IMR-90 (cell line): ENCODE measurements at regions not wholly inside any gene's neighbourhood (a gene's known extent, or its start where the extent isn't known, plus 50 kb on each side); places are given as distances from the start of the nearest gene placed in this dataset.

Experiments used
- ATAC-seq: fragments of 200-7000 bp; cut with Tn5 transposase; 2 replicates; pipeline ENCODE4 v1.9.1; 2020; ENCODE audit warnings: low read depth, mild to moderate bottlenecking, moderate library complexity
- BruUV-seq: library from RNA; stranded (reverse); fragments of 400-500 nt; replicated peaks from 2 replicates; lab custom pipeline; 2021; lab: Mats Ljungman, UMichigan
- CTCF ChIA-PET: fragments of 300-600 bp; formaldehyde crosslinking; extraction: SDS; loops from one replicate; lab custom pipeline; 2021; ENCODE audit warnings: antibody characterized with exemption; lab: Yijun Ruan, JAX
- POLR2A ChIA-PET: fragments of 300-600 bp; sonication (Branson Sonifier 250); formaldehyde crosslinking; loops from one replicate; lab custom pipeline; 2022; ENCODE audit warnings: antibody characterized with exemption; ENCODE audit not compliant: unreplicated experiment; lab: Charles Lee
- DNase-seq: peaks from one replicate; pipeline ENCODE4 v3.0.0; 2013
- H2AFZ ChIP-seq: replicated peaks from 2 replicates; pipeline ENCODE3; 2013; ENCODE audit warnings: low read length, mild to moderate bottlenecking; ENCODE audit not compliant: poor library complexity
- H2AK5ac ChIP-seq: 2 replicates; pipeline ENCODE4 v1.6.1; 2013; ENCODE audit warnings: low read depth, low read length, inconsistent platforms
- H2AK9ac ChIP-seq: replicated peaks from 2 replicates; pipeline ENCODE3; 2013; ENCODE audit warnings: mild to moderate bottlenecking, low read depth, low read length, moderate library complexity; ENCODE audit not compliant: poor library complexity
- H2BK120ac ChIP-seq: 2 replicates; pipeline ENCODE4 v1.6.1; 2013; ENCODE audit warnings: low read depth, low read length, inconsistent platforms
- H2BK15ac ChIP-seq: 3 replicates; pipeline ENCODE4 v1.6.1; 2013; ENCODE audit warnings: low read depth, low read length, inconsistent platforms
- H2BK20ac ChIP-seq: 2 replicates; pipeline ENCODE4 v1.6.1; 2013; ENCODE audit warnings: low read depth, mild to moderate bottlenecking, inconsistent platforms, low read length, moderate library complexity
- H2BK5ac ChIP-seq: 2 replicates; pipeline ENCODE4 v1.6.1; 2013; ENCODE audit warnings: mild to moderate bottlenecking, low read depth, low read length, inconsistent platforms; ENCODE audit not compliant: poor library complexity, severe bottlenecking
- H3K14ac ChIP-seq: replicated peaks from 2 replicates; pipeline ENCODE4 v1.6.1; 2013; ENCODE audit warnings: low read depth, low read length, inconsistent platforms
- H3K18ac ChIP-seq: 2 replicates; pipeline ENCODE4 v1.6.1; 2013; ENCODE audit warnings: low read depth, low read length, control low read depth
- H3K23ac ChIP-seq: 2 replicates; pipeline ENCODE4 v1.6.1; 2013; ENCODE audit warnings: low read depth, low read length, inconsistent platforms
- H3K27ac ChIP-seq: 2 replicates; pipeline ENCODE4 v1.5.1; 2013; ENCODE audit warnings: mild to moderate bottlenecking, control low read depth, low read length; ENCODE audit not compliant: insufficient read depth
- H3K27me3 ChIP-seq: 2 replicates; pipeline ENCODE4 v1.6.1; 2013; ENCODE audit warnings: low read length; ENCODE audit not compliant: control insufficient read depth, insufficient read depth
- H3K36me3 ChIP-seq: 2 replicates; pipeline ENCODE4 v1.6.1; 2013; ENCODE audit warnings: low read length, mixed read lengths; ENCODE audit not compliant: control insufficient read depth, insufficient read depth
- H3K4ac ChIP-seq: 2 replicates; pipeline ENCODE4 v1.6.1; 2013; ENCODE audit warnings: low read depth, low read length, inconsistent platforms
- H3K4me1 ChIP-seq: 2 replicates; pipeline ENCODE4 v1.6.1; 2013; ENCODE audit warnings: low read length, mixed read lengths; ENCODE audit not compliant: control insufficient read depth, insufficient read depth
- H3K4me2 ChIP-seq: 2 replicates; pipeline ENCODE4 v1.6.1; 2013; ENCODE audit warnings: low read depth, mild to moderate bottlenecking, control low read depth, low read length, moderate library complexity
- H3K4me3 ChIP-seq: 2 replicates; pipeline ENCODE4 v1.5.1; 2013; ENCODE audit warnings: low read depth, mild to moderate bottlenecking, control low read depth, low read length, moderate library complexity; ENCODE audit not compliant: insufficient read depth
- H3K56ac ChIP-seq: 2 replicates; pipeline ENCODE4 v1.6.1; 2013; ENCODE audit warnings: low read length, inconsistent platforms; ENCODE audit not compliant: insufficient read depth; ENCODE audit errors: extremely low read depth
- H3K79me1 ChIP-seq, 2 experiments: 2 replicates each; pipeline ENCODE4 v1.6.1; 2013; ENCODE audit warnings: low read length in 2 of 2, inconsistent platforms in 1 of 2, low read depth in 1 of 2
- H3K9ac ChIP-seq: 2 replicates; pipeline ENCODE4 v1.6.1; 2013; ENCODE audit warnings: low read depth, low read length, control low read depth
- H3K9me1 ChIP-seq: 2 replicates; pipeline ENCODE4 v1.6.1; 2013; ENCODE audit warnings: low read length, inconsistent platforms; ENCODE audit not compliant: insufficient read depth
- H3K9me3 ChIP-seq: 2 replicates; pipeline ENCODE4 v1.6.1; 2013; ENCODE audit warnings: low read length; ENCODE audit not compliant: control insufficient read depth, insufficient read depth
- H4K20me1 ChIP-seq: 2 replicates; pipeline ENCODE4 v1.6.1; 2013; ENCODE audit warnings: low read length, inconsistent platforms; ENCODE audit not compliant: insufficient read depth
- H4K5ac ChIP-seq: 2 replicates; pipeline ENCODE4 v1.6.1; 2013; ENCODE audit warnings: mild to moderate bottlenecking, low read depth, low read length, control low read depth
- H4K8ac ChIP-seq, 2 experiments: 2 replicates each; pipeline ENCODE4 v1.6.1; 2013; ENCODE audit warnings: low read depth in 2 of 2, low read length in 2 of 2, control low read depth in 1 of 2, inconsistent platforms in 1 of 2
- H4K91ac ChIP-seq: 2 replicates; pipeline ENCODE4 v1.6.1; 2013; ENCODE audit warnings: low read depth, low read length, inconsistent platforms; ENCODE audit not compliant: insufficient read depth
- BHLHE40 ChIP-seq: fragments of 150-350 bp; IDR thresholded peaks from 2 replicates; pipeline ENCODE4 v1.6.1; 2016; ENCODE audit warnings: mild to moderate bottlenecking, low read depth, low read length
- CEBPB ChIP-seq: IDR thresholded peaks from 2 replicates; pipeline ENCODE4 v1.6.1; 2012; ENCODE audit warnings: low read depth, low read length, improper control_type of control experiment
- CHD1 ChIP-seq: IDR thresholded peaks from 2 replicates; pipeline ENCODE4 v1.6.1; 2012; ENCODE audit warnings: low read depth, low read length, improper control_type of control experiment
- FOS ChIP-seq: fragments of 150-350 bp; IDR thresholded peaks from 2 replicates; pipeline ENCODE4 v1.6.1; 2016; ENCODE audit warnings: low read depth, low read length
- MAFK ChIP-seq: IDR thresholded peaks from 2 replicates; pipeline ENCODE4 v1.6.1; 2012; ENCODE audit warnings: low read depth, low read length, improper control_type of control experiment
- MAZ ChIP-seq: IDR thresholded peaks from 2 replicates; pipeline ENCODE4 v1.6.1; 2012; ENCODE audit warnings: low read depth, mild to moderate bottlenecking, low read length, improper control_type of control experiment, moderate library complexity, borderline replicate concordance
- MXI1 ChIP-seq: IDR thresholded peaks from 2 replicates; pipeline ENCODE4 v1.6.1; 2012; ENCODE audit warnings: low read depth, mild to moderate bottlenecking, low read length, moderate library complexity, borderline replicate concordance
- NFE2L2 ChIP-seq: fragments of 150-350 bp; IDR thresholded peaks from 2 replicates; pipeline ENCODE4 v1.6.1; 2016; ENCODE audit warnings: low read depth, mild to moderate bottlenecking, low read length
- POLR2A ChIP-seq: IDR thresholded peaks from 2 replicates; pipeline ENCODE4 v1.6.1; 2012; ENCODE audit warnings: mild to moderate bottlenecking, low read depth, low read length
- RAD21 ChIP-seq: IDR thresholded peaks from 2 replicates; pipeline ENCODE4 v1.6.1; 2012; ENCODE audit warnings: low read length, improper control_type of control experiment
- RCOR1 ChIP-seq: IDR thresholded peaks from 2 replicates; pipeline ENCODE4 v1.6.1; 2012; ENCODE audit warnings: mild to moderate bottlenecking, low read length, improper control_type of control experiment; ENCODE audit not compliant: insufficient replicate concordance
- RFX5 ChIP-seq: IDR thresholded peaks from 2 replicates; pipeline ENCODE4 v1.8.0; 2012; ENCODE audit warnings: low read depth, mild to moderate bottlenecking, low read length, moderate library complexity
- SMC3 ChIP-seq: fragments of 150-350 bp; IDR thresholded peaks from 2 replicates; pipeline ENCODE4 v1.6.1; 2016; ENCODE audit warnings: low read depth, mild to moderate bottlenecking, antibody characterized with exemption, low read length, moderate library complexity
- WGBS, 2 experiments: methylation state at CpG; one replicate each; pipeline versions ENCODE4 v1.1.5 to v1.1.7; 2013; ENCODE audit warnings: missing lambda C conversion rate in 2 of 2; ENCODE audit not compliant: insufficient read length in 1 of 2; ENCODE audit errors: extremely low coverage in 2 of 2; 5-methylcytosine and 5-hydroxymethylcytosine counted together
- dilution Hi-C: fragments of 300-500 bp; cut with HindIII; formaldehyde crosslinking; loops from one replicate; pipeline ENCODE4 v1.14.3; 2018; ENCODE audit warnings: low sequenced_read_pairs; ENCODE audit not compliant: unreplicated experiment
- in situ Hi-C: fragments of 300-500 bp; cut with MboI; formaldehyde crosslinking; loops from 3 replicates; pipeline ENCODE4 v1.14.3; 2019; ENCODE audit warnings: low sequenced_read_pairs, inconsistent platforms, mixed read lengths
- intact Hi-C: fragments of 100-400 bp; cut with micrococcal nuclease; formaldehyde crosslinking; loops from 2 replicates; pipeline ENCODE4 v1.10.0; 2022
- TF ChIP-seq, protein P1 (sequence below): conservative IDR thresholded peaks from 2 replicates; pipeline ENCODE4 v1.5.1; 2012; ENCODE audit warnings: mild to moderate bottlenecking, low read depth, low read length, improper control_type of control experiment
- TF ChIP-seq, protein P2 (sequence below): fragments of 150-350 bp; IDR thresholded peaks from 2 replicates; pipeline ENCODE4 v1.6.1; 2016; ENCODE audit warnings: low read depth, mild to moderate bottlenecking, low read length, moderate library complexity, borderline replicate concordance
- TF ChIP-seq, protein P3 (sequence below): fragments of 150-350 bp; IDR thresholded peaks from 2 replicates; pipeline ENCODE4 v1.6.1; 2017; ENCODE audit warnings: mild to moderate bottlenecking, antibody characterized with exemption, low read length, low read depth

GRCh38 chr1:195327361-195327760, 1280.9 kb downstream of the KCNT2 start:
- in situ Hi-C loops: no loop called here
- H2AFZ ChIP-seq: no peak overlapping the region
- POLR2A ChIA-PET: no interaction called here

More at GRCh38 chr1:195327361-195327760, 1280.9 kb downstream of the KCNT2 start:
- Histone ChIP-seq H4K20me1 (no peaks in the 10 kb centered on the region), H3K4ac (no peak overlapping the region), H3K9ac (no peak overlapping the region), H4K91ac (no peak overlapping the region), H3K18ac (no peak overlapping the region), H2BK20ac (no peak overlapping the region), H3K79me1 (no peaks in the 10 kb centered on the region), H3K4me2 (no peak overlapping the region), H3K56ac (no peak overlapping the region), H2BK120ac (no peak overlapping the region), H2BK15ac (no peak overlapping the region), H3K23ac (no peak overlapping the region), H3K4me1 (no peaks in the 10 kb centered on the region), H2AK5ac (no peak overlapping the region), H3K36me3 (no peaks in the 10 kb centered on the region), H3K14ac (no peak overlapping the region), H2AK9ac (no peak overlapping the region), H4K5ac (no peak overlapping the region), H2BK5ac (no peak overlapping the region), H3K9me3 (no peaks in the 10 kb centered on the region), H3K27me3 (no peaks in the 10 kb centered on the region), H3K4me3 (no peak overlapping the region), H3K27ac (no peak overlapping the region), H3K9me1 (no peaks in the 10 kb centered on the region), H4K8ac (no peak overlapping the region)
- no TSS peak for BruUV-seq
- intact Hi-C loops: no loop called here
- ATAC-seq: no peak
- WGBS, 2 experiments: no CpG with 5 or more reads among the region's 1 CpG
- dilution Hi-C loops: no loop called here
- CTCF ChIA-PET: no interaction called here
- DNase-seq: no peak
- TF ChIP-seq SMC3 (no peak), RFX5 (no peak), FOS (no peak), RCOR1 (no peak), MXI1 (no peak), CHD1 (no peak), RAD21 (no peak), MAZ (no peak), POLR2A (no peak), MAFK (no peak), CEBPB (no peak), NFE2L2 (no peak), BHLHE40 (no peak)
- TF ChIP-seq, protein P1, sequence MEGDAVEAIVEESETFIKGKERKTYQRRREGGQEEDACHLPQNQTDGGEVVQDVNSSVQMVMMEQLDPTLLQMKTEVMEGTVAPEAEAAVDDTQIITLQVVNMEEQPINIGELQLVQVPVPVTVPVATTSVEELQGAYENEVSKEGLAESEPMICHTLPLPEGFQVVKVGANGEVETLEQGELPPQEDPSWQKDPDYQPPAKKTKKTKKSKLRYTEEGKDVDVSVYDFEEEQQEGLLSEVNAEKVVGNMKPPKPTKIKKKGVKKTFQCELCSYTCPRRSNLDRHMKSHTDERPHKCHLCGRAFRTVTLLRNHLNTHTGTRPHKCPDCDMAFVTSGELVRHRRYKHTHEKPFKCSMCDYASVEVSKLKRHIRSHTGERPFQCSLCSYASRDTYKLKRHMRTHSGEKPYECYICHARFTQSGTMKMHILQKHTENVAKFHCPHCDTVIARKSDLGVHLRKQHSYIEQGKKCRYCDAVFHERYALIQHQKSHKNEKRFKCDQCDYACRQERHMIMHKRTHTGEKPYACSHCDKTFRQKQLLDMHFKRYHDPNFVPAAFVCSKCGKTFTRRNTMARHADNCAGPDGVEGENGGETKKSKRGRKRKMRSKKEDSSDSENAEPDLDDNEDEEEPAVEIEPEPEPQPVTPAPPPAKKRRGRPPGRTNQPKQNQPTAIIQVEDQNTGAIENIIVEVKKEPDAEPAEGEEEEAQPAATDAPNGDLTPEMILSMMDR: no peak
- TF ChIP-seq, protein P2, sequence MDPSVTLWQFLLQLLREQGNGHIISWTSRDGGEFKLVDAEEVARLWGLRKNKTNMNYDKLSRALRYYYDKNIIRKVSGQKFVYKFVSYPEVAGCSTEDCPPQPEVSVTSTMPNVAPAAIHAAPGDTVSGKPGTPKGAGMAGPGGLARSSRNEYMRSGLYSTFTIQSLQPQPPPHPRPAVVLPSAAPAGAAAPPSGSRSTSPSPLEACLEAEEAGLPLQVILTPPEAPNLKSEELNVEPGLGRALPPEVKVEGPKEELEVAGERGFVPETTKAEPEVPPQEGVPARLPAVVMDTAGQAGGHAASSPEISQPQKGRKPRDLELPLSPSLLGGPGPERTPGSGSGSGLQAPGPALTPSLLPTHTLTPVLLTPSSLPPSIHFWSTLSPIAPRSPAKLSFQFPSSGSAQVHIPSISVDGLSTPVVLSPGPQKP: no peak
- TF ChIP-seq, protein P3, sequence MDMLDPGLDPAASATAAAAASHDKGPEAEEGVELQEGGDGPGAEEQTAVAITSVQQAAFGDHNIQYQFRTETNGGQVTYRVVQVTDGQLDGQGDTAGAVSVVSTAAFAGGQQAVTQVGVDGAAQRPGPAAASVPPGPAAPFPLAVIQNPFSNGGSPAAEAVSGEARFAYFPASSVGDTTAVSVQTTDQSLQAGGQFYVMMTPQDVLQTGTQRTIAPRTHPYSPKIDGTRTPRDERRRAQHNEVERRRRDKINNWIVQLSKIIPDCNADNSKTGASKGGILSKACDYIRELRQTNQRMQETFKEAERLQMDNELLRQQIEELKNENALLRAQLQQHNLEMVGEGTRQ: no peak
